PFSK-1 (cell line): ENCODE measurements at regions not wholly inside any gene's neighbourhood (a gene's known extent, or its start where the extent isn't known, plus 50 kb on each side); places are given as distances from the start of the nearest gene placed in this dataset.

Experiments
- POLR2AphosphoS5 ChIP-seq: IDR thresholded peaks from 2 replicates; pipeline ENCODE4 v1.6.1; 2012; ENCODE audit warnings: low read depth, mild to moderate bottlenecking, control low read depth, low read length, moderate library complexity
- REST ChIP-seq, 2 experiments: IDR thresholded peaks; 2 replicates each; pipeline versions ENCODE4 v1.6.1 to v1.8.0; 2011 to 2012; ENCODE audit warnings: low read depth in 2 of 2, low read length in 2 of 2, control low read depth in 1 of 2, inconsistent platforms in 1 of 2, mild to moderate bottlenecking in 1 of 2, moderate library complexity in 1 of 2; ENCODE audit not compliant: insufficient read depth in 1 of 2
- SIN3A ChIP-seq: IDR thresholded peaks from 2 replicates; pipeline ENCODE4 v1.6.1; 2012; ENCODE audit warnings: mild to moderate bottlenecking, low read length, moderate library complexity, borderline replicate concordance; ENCODE audit not compliant: insufficient read depth

GRCh38 chr2:204051984-204052556, 115.5 kb downstream of the ICOS start:
- TF ChIP-seq REST (IDR thresholded peaks at IDR 0.05; ENCODE audit: insufficient read depth in 1 of 2, low read depth in 2 of 2, low read length in 2 of 2) (no peak), SIN3A (no peak), POLR2AphosphoS5 (no peak)
